K562 (cell line): ENCODE measurements at regions not wholly inside any gene's neighbourhood (a gene's known extent, or its start where the extent isn't known, plus 50 kb on each side); places are given as distances from the start of the nearest gene placed in this dataset.

Source experiments
- L3MBTL2 ChIP-seq: fragments of 450-650 bp; IDR thresholded peaks from 2 replicates; pipeline ENCODE4 v1.6.1; 2016; ENCODE audit warnings: mild to moderate bottlenecking, moderate library complexity
- SNRNP70 ChIP-seq: fragments of 200-400 bp; formaldehyde crosslinking; optimal IDR thresholded peaks from 2 replicates; pipeline ENCODE3; 2017; ENCODE audit warnings: low read depth, low read length
- YY1 ChIP-seq, 3 experiments: IDR thresholded peaks; 2 replicates each; pipeline ENCODE4 v1.6.1; 2011; ENCODE audit warnings: low read length in 2 of 3, mild to moderate bottlenecking in 2 of 3, moderate library complexity in 2 of 3, borderline replicate concordance in 1 of 3, control low read depth in 1 of 3, low read depth in 1 of 3; ENCODE audit not compliant: insufficient read depth in 3 of 3, insufficient replicate concordance in 2 of 3, control insufficient read depth in 1 of 3, insufficient read length in 1 of 3; ENCODE audit errors: extremely low read depth in 1 of 3
- TF ChIP-seq, protein P1 (sequence below), 2 experiments: fragments of 450-650 bp in 1 of 2; sonication (generic) in 1 of 2; formaldehyde crosslinking in 1 of 2; IDR thresholded peaks; 2 replicates each; pipeline versions ENCODE4 v1.7.1 to v1.9.0; 2016 to 2022; ENCODE audit warnings: inconsistent platforms in 1 of 2, mild to moderate bottlenecking in 1 of 2, missing genetic modification reagents in 1 of 2

DNA sequence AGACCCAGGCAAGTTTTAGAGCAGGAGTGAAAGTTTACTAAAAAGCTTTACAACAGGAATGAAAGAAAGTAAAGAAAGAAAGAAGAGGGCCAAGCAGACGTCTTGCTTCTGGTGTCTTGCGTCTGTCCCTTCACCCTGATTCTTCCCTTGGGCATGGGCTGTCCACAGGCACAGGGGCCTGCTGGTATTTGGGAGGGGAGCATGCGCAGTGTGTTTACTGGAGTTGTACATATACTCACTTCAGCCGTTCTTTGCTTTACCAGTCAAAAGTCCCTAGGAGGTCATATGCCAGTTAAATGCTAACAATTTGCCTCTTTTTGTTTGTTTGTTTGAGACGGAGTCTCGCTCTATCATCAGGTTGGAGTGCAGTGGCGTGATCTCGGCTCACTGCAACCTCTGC, 875.9 kb downstream of the REEP3 start:
- TF ChIP-seq YY1 (IDR thresholded peaks at IDR 0.05; ENCODE audit: borderline replicate concordance in 1 of 3, control insufficient read depth in 1 of 3, extremely low read depth in 1 of 3, insufficient read depth in 3 of 3, insufficient read length in 1 of 3, insufficient replicate concordance in 2 of 3, low read depth in 1 of 3, low read length in 2 of 3) (no peak), L3MBTL2 (no peak), SNRNP70 (no peak)
- TF ChIP-seq, protein P1, sequence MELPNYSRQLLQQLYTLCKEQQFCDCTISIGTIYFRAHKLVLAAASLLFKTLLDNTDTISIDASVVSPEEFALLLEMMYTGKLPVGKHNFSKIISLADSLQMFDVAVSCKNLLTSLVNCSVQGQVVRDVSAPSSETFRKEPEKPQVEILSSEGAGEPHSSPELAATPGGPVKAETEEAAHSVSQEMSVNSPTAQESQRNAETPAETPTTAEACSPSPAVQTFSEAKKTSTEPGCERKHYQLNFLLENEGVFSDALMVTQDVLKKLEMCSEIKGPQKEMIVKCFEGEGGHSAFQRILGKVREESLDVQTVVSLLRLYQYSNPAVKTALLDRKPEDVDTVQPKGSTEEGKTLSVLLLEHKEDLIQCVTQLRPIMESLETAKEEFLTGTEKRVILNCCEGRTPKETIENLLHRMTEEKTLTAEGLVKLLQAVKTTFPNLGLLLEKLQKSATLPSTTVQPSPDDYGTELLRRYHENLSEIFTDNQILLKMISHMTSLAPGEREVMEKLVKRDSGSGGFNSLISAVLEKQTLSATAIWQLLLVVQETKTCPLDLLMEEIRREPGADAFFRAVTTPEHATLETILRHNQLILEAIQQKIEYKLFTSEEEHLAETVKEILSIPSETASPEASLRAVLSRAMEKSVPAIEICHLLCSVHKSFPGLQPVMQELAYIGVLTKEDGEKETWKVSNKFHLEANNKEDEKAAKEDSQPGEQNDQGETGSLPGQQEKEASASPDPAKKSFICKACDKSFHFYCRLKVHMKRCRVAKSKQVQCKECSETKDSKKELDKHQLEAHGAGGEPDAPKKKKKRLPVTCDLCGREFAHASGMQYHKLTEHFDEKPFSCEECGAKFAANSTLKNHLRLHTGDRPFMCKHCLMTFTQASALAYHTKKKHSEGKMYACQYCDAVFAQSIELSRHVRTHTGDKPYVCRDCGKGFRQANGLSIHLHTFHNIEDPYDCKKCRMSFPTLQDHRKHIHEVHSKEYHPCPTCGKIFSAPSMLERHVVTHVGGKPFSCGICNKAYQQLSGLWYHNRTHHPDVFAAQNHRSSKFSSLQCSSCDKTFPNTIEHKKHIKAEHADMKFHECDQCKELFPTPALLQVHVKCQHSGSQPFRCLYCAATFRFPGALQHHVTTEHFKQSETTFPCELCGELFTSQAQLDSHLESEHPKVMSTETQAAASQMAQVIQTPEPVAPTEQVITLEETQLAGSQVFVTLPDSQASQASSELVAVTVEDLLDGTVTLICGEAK (IDR thresholded peaks at IDR 0.05): no peak
- TF ChIP-seq, protein P1 (CRISPR knock-in tag; IDR thresholded peaks at IDR 0.05): no peak
